GM18499 (cell line): ENCODE measurements at regions not wholly inside any gene's neighbourhood (a gene's known extent, or its start where the extent isn't known, plus 50 kb on each side); places are given as distances from the start of the nearest gene placed in this dataset.

Experiments used
- ATAC-seq: cut with Tn5 transposase; IDR thresholded peaks from one replicate; pipeline ENCODE4 v1.9.1; 2021; ENCODE audit warnings: moderate number of reproducible peaks; ENCODE audit not compliant: insufficient read depth, unreplicated experiment

DNA sequence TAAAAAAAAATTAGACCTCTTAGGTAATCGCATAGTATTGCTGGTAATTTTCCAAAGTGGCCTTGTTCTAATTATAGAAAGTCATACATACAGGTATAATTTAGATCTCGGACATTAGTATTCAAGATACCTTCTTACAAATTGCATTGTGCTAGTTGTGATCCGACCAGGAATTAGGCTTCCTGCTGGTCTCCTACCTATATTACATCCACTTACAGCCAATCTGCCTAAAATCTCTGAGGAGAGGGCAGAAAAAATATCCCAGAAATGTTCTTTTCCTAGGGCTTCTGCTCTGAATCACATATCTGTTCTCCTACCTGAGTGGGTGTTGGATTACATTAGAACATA lies 314.7 kb upstream of the GULP1 start:
- ATAC-seq: no peak

DNA sequence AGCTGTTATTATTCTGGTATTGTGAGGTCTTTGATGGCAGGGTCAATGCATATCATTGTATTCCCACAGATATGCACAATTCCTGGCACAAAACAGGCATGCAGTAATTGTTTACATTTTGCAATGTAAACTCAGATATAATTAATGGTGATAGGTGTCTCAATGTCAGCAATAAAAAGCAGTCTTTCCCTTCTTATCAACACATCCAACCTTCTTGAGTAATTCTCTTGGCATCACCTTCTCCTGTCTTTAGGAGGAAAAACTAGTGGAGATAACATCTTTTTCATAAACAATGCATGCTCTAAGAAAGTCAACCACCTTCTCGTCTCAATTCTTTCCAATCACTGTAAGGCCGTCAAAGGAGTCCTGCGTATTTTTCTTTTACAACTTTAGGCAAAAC lies 313.3 kb upstream of the GULP1 start:
- ATAC-seq: no peak

DNA sequence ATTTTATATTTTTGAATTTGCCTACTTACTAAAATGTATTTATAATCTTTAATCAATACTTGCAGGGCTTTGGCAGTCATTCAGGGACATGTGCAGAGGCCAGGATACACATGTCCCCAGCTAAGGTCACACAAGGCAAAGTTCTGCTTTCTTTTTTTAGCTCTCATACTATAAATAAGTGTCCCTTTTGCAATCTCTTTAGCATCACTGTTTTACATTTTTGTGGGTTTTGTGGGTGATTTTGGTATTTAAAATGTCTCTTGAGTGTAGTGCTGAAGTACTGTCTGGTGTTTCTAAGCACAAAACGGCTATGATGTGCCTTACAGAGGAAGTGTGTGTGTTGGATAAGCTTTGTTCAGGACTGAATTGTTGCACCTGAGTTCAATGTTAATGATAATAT lies 309.0 kb upstream of the GULP1 start:
- ATAC-seq: peak; percentile 85

DNA sequence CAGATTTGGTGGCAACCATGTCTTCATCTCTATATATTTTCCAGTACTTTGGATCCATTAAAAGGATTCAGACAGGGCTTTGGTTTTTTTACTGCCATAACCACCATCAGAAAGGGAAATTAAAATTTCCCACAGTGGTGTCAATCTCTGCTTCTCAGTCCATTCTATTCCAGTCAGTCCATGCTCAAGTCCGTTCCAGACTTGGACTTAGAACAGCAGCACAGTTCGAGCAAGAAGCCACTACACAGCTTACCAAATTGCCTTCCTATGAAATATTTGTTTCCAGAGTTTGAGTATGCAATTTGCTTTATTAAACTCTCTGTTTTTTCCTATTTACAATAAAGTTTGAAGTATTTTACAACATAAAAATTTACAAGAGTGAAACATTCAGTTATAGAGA lies 306.5 kb upstream of the GULP1 start:
- no peak for ATAC-seq

DNA sequence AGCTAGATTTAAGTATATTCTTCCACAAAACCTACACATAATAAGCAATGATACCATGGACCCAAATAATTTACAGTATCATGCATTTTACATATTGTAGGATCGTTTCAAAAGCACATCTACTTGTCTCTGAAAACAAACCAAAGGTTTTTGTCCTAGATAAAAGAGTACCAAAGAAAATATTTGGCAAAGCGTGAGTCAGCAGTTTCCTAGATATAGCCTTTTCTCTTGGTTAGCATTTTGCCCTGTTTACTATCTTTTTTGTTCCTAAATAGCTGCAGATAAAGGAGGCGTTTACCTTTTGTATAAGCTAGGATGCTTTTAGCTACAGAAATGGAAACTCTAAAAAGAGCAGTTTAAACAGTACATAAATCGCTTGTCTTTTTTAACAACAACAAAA lies 305.8 kb upstream of the GULP1 start:
- no peak for ATAC-seq

DNA sequence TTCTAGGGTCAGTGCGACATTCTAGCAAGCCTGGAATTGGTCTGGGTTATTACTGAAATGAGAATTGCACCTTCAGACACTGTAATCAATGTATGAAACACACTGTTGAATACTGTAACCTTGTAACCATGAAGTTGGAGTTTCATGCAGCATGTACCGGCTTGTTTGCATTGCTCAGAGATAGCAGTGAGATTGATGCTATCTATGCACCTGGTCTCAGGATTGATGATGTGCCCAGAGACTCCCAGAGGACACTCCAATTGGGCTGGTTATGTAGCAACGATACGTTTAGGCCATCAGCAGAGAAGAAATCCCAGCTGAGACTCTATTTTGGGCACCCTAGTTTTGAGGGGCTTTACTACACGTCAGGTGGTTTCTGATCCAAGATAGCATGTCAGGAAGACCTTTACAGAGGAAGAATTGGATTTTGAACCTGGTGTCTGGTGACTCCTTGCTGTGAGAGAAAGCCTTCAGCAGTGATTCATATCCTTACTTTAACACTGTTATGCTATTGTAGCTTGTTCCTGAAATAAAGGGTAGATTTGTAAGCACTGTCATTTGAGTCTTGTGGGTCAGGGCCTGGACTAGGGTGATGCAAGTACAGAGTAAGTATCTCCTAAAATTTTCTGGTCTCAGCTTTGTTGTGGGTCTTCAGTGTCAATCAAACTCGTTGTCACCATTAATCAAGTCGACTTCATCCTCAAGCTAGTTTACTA lies 305.1 kb upstream of the GULP1 start:
- no peak for ATAC-seq

DNA sequence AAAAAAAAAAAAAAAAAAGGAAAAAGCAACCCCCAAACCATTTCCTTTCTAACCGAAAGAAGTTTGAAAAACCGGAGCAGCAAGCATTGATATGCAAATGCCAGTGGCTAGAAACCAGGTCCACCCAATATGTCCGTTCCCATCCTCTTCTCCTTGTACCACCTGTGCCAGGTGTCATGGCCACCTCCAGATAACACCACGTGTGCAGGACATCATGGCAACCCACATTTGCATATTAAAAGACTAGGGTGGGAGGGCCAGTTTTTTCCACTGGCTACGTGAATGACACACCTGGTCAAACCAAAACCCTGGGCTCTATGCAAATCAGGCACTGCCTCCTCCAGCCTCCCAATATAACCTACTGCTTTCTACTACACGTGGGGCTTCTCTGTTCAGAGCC lies 303.3 kb upstream of the GULP1 start:
- ATAC-seq: no peak

DNA sequence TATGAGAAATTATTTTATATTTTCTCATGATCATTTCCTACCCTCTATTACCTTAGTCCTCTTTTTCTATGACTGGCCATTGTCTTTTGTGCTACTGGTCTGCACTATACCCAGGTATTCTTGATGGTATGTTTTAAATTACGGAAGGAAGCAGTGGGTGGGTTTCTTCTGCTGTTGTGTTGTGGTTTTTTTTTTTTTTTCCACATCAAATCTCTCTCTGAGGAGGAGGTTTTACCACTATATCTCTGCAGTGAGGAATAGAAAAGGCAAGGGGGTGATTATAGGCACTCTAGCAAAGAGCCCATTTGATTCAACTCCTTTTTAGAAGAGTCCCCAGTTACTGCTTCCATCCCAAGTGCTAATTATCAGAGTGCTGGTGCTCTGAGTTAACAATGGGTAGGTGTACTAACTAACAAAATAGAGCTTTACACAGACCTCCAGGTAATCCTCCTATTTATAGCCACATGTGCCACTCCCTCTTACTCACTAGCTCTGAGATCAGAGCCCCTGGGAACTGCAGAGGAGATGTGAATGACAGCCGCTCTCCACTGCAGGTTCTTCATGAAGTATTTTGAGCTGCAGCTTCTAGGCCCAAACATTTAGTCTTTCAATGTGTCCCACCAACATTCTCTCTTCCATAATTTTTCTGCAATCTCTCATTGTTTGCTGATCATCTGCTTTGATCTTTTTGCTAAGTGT lies 301.6 kb upstream of the GULP1 start:
- ATAC-seq: no peak

DNA sequence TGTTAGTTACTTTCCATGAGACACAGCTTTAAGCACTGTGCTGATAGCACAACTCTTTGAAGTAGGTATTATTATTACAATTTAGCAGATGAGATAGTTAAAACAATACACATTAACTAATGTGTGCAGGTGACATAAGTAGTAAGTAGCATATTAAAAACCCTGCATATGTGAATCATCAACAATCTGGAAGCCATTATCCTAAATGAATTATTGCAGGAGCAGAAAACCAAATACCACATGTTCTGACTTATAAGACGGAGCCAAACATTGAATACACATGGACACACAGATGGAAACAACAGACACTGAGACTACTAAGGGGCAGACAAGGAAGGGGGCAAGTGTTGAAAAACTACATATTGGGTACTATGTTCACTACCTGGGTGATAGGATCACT lies 300.3 kb upstream of the GULP1 start:
- no peak for ATAC-seq

DNA sequence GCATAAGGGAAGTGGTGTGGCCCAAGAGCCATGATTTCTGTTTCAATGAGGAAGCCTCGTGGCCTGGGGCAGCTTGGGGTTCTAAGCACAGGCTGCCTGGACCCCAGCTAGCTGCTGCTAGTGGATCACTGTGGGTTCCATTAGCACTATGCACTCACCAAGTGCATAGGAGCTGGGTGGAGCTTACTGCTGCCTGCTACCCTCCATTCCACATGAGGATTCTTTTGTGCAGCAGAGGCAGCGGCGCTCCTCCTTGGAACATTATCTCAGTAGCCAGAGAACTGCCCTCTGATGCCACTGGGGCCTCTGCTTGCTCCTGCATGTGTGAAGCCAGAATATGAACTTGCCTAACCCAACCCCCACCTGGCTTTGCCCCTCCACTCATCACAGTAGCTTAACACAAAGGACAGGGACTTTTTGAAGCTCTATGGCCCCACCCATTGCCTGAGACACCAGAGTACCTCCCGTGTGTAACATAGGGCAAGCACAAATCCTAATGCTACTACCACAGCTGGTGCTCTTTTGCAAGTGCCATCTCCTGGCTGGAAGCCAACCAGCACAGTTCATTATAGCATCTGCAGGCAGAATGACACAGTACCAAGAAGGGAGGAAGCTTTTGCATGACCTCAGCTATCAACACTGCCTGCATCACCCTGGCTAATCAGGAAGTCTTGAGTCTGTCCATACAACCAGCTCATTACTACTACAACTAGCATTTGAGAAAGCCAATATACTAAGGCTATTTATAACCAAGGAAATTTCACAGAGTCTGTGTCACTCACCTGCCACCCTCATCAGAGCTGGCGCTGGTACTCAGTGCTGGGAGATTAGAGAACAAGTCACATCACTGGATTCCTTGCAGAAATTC lies 297.0 kb upstream of the GULP1 start:
- no peak for ATAC-seq

DNA sequence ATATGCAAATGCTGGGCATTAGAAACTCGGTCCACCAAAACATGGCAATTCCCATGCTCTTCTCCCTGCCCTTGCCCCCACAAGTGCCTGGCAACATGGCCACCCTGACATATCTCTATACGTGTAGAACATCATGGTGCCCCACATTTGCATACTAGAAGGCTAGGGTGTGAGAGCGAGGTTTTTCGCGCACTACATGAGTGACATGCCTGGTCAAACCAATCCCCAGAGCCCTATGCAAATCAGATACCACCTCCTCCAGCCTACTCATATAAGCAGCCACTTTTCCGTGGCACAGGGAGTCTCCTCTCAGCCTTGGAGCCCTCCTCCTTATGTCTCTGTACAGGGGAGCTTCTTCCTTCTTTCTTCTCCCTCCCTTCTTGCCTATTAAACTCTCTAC lies 296.1 kb upstream of the GULP1 start:
- ATAC-seq: no peak

DNA sequence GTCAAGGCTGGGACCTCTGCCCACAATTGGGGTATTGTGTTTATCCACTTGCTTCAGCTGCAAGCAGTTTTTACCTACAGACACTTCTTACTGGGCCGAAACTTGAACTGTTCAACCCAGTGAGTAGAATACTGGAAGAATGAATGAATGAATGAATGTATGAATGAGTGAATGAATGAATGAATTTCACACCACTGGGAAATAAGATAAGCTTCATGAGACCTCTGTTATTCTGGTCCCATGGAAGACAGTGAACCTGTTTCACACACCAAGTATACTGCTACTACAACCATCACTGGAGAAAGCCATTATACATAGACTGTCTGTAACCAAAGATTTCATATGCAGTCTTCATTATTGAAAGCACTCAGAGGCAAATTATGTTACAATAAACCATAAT lies 295.0 kb upstream of the GULP1 start:
- ATAC-seq: no peak

DNA sequence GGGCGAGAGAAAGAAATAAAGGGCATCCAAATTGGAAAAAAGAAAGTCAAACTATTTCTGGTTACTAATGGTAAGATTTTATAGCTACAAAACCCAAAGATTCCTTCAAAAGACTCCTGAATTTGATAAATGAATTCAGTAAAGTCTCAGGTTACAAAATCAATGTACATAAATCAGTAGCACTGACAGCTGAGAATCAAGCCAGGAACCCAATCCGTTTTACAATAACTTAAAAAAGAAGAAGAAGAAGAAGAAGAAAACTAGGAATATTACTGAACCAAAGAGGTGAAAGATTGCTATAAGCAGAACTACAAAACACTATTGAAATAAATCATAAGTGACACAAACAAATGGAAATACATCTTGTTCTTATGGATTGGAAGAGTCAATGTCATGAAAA lies 291.5 kb upstream of the GULP1 start:
- ATAC-seq: no peak

DNA sequence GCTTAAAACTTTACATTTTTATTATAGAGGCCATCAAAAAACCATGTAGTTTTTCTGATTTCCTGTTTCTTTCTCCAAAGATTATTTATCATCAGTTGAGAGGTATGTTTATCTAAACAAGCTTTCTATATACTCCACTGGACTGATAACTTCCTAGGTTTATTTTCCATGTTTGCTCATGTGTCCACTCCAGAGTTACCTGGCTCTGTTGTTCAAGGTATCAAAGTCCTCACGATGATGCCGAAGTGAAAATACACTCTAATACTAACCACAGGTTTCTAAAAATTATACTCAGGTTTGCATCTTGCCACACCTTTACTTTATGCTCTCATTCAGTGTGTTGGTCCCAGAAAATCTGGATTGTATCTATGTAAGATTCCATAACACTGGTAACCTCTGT lies 287.9 kb upstream of the GULP1 start:
- ATAC-seq: no peak

DNA sequence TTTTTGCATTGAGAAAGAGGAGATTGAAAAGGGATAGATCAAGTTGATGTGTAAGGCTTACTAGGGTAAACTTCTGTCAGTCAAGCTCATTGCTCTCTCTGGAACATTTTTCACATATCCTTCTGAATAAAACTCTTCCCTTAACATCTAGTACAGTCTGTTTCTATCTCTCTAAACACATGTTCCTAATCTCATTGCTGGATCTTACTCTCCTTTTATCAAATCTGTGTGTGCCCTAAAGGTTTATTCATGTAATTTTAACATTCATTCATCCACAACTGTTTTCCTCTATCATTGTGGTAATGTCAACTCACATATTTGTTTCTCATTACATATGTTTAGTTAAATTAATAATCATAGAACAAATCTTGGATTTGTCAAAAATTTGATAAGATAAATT lies 277.9 kb upstream of the GULP1 start:
- ATAC-seq: no peak

DNA sequence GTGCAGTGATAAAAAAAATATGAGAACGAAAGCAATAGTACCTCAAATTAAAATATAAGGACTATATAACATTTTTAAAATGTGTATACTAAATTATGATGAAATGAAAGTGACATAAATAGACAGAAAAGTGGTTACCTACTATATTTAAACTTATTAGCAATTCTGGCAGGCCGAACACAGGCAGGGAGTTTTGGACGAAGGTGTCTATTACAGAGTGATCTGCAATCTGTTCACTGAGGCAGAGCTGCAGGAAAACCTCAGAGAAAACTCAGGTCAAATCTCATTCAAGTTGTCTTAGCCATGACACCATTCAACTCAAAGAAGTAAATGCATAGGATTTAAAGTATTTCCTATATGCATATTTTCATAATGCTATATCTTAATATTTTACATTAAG lies 274.8 kb upstream of the GULP1 start:
- no peak for ATAC-seq

DNA sequence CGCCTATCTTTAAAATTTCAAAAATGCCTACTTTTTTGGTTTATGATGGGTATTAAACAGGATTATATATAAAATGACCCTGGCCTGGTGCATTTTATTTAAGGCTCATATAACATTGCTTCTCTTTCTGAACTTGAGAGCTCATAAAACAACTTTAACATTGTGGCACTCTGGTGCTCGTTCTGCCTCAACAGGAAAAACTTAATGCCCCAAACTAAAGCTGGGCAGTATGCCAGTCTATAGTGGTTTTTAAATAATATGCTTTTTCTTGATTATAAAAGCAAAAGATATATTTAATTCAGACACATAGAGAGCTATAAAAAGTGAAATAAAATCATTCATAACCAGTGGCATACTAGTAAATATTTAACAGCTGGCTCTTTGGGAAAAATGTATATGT lies 269.3 kb upstream of the GULP1 start:
- ATAC-seq: no peak

DNA sequence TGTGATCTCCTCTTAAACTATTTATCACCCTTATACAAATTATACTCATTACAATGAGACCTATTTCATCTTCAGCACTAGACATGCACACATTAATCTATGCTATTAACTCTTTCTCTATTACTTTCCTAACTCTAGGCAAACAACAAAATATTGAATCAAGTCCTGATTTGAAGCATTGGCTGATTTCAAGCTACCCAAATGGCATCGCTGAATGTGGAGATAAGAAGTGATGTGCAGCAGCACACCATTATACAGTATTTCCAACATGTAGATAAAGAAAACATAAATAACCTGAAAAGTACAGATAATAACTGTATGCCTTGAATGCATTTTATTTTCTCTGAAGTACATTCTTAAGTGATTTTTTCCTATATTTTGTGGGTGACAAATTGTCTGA lies 268.6 kb upstream of the GULP1 start:
- ATAC-seq: no peak

DNA sequence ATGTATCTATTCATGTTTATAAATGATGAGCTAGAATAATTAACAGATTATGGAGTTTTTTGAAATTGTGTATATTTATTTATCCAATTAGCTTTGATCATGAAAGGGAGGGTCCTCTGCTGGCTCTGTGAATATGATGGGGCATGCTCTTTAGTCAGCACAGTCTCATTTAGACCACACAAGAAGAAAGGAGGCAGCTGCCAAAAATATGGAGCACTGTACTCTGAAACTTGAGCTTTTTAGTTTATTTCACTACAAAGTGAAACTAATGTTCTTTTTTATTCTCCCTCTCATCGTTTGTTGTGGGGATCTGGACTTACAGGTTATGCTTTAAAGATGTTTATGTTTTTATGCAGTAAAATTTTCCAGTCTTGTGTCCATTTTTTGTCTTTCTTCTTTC lies 266.9 kb upstream of the GULP1 start:
- no peak for ATAC-seq

DNA sequence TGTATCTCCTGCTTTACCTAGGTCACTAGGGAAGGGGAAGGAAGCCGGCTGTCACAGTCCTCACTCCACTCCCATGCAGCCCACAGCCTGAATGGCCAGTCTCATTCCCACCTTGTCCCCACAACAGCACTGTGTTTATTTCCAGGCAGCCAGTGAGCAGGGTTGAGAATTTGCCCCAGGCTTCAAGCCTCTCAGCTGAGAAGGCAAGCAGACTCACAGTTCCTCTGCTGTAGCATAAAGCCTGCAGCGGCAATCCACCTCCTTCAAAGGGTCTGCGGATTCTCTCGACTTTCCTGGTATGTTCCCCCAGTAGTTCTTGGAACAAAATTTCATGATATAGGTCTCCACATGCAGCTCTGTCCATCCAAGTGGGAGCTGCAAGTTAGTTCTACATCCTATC lies 262.9 kb upstream of the GULP1 start:
- no peak for ATAC-seq

DNA sequence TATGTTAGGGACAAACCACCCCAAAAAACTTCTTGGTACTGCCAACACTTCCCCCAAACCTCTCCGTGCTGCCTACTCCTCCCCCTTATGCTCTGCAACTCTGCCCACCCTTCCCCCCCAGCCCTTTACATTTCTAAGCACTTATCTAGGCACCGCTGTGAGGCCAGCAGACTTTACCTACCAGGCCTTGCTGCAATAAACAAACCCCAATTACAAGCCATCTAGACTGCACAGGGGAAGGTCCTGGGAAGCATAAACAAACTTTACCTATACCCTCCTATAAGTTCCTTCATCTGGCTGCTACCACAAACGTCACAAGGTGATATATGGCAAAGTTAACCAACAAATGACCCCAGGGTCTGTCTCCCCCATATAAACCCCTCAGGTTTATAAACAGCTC lies 259.4 kb upstream of the GULP1 start:
- no peak for ATAC-seq

DNA sequence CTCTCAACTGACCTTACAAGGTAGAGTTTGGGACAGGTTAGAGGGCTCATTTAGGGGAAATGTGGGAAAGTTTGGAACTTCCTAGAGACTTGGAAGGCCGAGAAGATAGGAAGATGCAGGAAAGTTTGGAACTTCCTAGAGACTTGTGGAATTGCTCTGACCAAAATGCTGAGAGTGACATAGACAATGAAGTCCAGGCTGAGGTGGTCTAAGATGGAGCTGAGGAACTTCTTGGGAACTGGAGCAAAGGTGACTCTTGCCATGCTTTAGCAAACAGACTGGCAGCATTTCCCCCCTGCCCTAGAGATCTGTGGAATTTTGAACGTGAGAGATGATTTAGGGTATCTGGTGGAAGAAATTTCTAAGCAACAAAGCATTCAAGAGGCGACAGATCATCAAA lies 258.9 kb upstream of the GULP1 start:
- ATAC-seq: no peak
